ENCODE measurements at regions not wholly inside any gene's neighbourhood (a gene's known extent, or its start where the extent isn't known, plus 50 kb on each side); places are given as distances from the start of the nearest gene placed in this dataset.
"Not testable (repeated sequence)": the region's sequence is repeated elsewhere in the genome, so short reads cannot be mapped to it uniquely, and the experiment has no call there.

- Histone ChIP-seq H3K4me3 (ENCODE audit: low read depth, low read length) (no peak overlapping the region), H3K9me3 (ENCODE audit: control insufficient read depth, insufficient read depth, low read length) (peaks cover 5% of the 10 kb centered on the region), H3K36me3 (ENCODE audit: control insufficient read depth, insufficient read depth, low read length) (no peaks in the 10 kb centered on the region), H3K27me3 (ENCODE audit: control insufficient read depth, insufficient read depth, low read length) (no peaks in the 10 kb centered on the region), H3K27ac (ENCODE audit: low read depth, low read length) (no peak overlapping the region), H3K4me1 (ENCODE audit: control insufficient read depth, insufficient read depth, low read length) (peaks cover 8% of the 10 kb centered on the region; the same call in 1 of the 2 replicates), H3K9ac (ENCODE audit: low read depth, low read length) (no peak overlapping the region)
Measured at GRCh38 chr4:79201971-79202370, 123.9 kb downstream of the NAA11 start.

- H3K4me1 ChIP-seq (ENCODE audit: control insufficient read depth, insufficient read depth, low read length), result peaks cover 8% of the 10 kb centered on the region; the same call in 1 of the 2 replicates
- H3K4me3 ChIP-seq (ENCODE audit: low read depth, low read length), result no peak overlapping the region
- no peak overlapping the region for H3K9ac ChIP-seq (ENCODE audit: low read depth, low read length)
- no peak overlapping the region for H3K27ac ChIP-seq (ENCODE audit: low read depth, low read length)
- H3K36me3 ChIP-seq (ENCODE audit: control insufficient read depth, insufficient read depth, low read length), result no peaks in the 10 kb centered on the region
- H3K27me3 ChIP-seq (ENCODE audit: control insufficient read depth, insufficient read depth, low read length), result no peaks in the 10 kb centered on the region
- H3K9me3 ChIP-seq (ENCODE audit: control insufficient read depth, insufficient read depth, low read length), result no peaks in the 10 kb centered on the region
Measured at GRCh38 chr4:79199743-79200142, 126.1 kb downstream of the NAA11 start.

GRCh38 chr4:79198951-79199587 lies 126.8 kb downstream of the NAA11 start:
- Histone ChIP-seq H3K9me3 (ENCODE audit: control insufficient read depth, insufficient read depth, low read length) (no peaks in the 10 kb centered on the region), H3K27me3 (ENCODE audit: control insufficient read depth, insufficient read depth, low read length) (no peaks in the 10 kb centered on the region), H3K36me3 (ENCODE audit: control insufficient read depth, insufficient read depth, low read length) (no peaks in the 10 kb centered on the region), H3K27ac (ENCODE audit: low read depth, low read length) (no peak overlapping the region), H3K4me1 (ENCODE audit: control insufficient read depth, insufficient read depth, low read length) (peaks cover 8% of the 10 kb centered on the region; the same call in 1 of the 2 replicates), H3K4me3 (ENCODE audit: low read depth, low read length) (no peak overlapping the region), H3K9ac (ENCODE audit: low read depth, low read length) (no peak overlapping the region)

- H3K27ac ChIP-seq (ENCODE audit: low read depth, low read length), result no peak overlapping the region
Measured at GRCh38 chr4:79197275-79198009, 128.4 kb downstream of the NAA11 start.

GRCh38 chr4:79191292-79191691 lies 134.6 kb downstream of the NAA11 start:
- not testable (repeated sequence) for H3K4me3 ChIP-seq (ENCODE audit: low read depth, low read length); H3K4me1 ChIP-seq (ENCODE audit: control insufficient read depth, insufficient read depth, low read length); H3K9ac ChIP-seq (ENCODE audit: low read depth, low read length); H3K36me3 ChIP-seq (ENCODE audit: control insufficient read depth, insufficient read depth, low read length); H3K27me3 ChIP-seq (ENCODE audit: control insufficient read depth, insufficient read depth, low read length); H3K9me3 ChIP-seq (ENCODE audit: control insufficient read depth, insufficient read depth, low read length); H3K27ac ChIP-seq (ENCODE audit: low read depth, low read length)

More at GRCh38 chr4:79197275-79198009, 128.4 kb downstream of the NAA11 start:
- Histone ChIP-seq H3K36me3 (ENCODE audit: control insufficient read depth, insufficient read depth, low read length) (no peaks in the 10 kb centered on the region), H3K27me3 (ENCODE audit: control insufficient read depth, insufficient read depth, low read length) (no peaks in the 10 kb centered on the region), H3K4me3 (ENCODE audit: low read depth, low read length) (no peak overlapping the region), H3K9me3 (ENCODE audit: control insufficient read depth, insufficient read depth, low read length) (no peaks in the 10 kb centered on the region), H3K4me1 (ENCODE audit: control insufficient read depth, insufficient read depth, low read length) (peaks cover 8% of the 10 kb centered on the region; the same call in 1 of the 2 replicates), H3K9ac (ENCODE audit: low read depth, low read length) (no peak overlapping the region)

GRCh38 chr4:79185526-79186045 lies 140.3 kb downstream of the NAA11 start:
- Histone ChIP-seq H3K9ac (ENCODE audit: low read depth, low read length) (no peak overlapping the region), H3K9me3 (ENCODE audit: control insufficient read depth, insufficient read depth, low read length) (no peaks in the 10 kb centered on the region), H3K4me1 (ENCODE audit: control insufficient read depth, insufficient read depth, low read length) (peaks cover 8% of the 10 kb centered on the region; the same call in 1 of the 2 replicates), H3K27me3 (ENCODE audit: control insufficient read depth, insufficient read depth, low read length) (no peaks in the 10 kb centered on the region), H3K4me3 (ENCODE audit: low read depth, low read length) (no peak overlapping the region), H3K36me3 (ENCODE audit: control insufficient read depth, insufficient read depth, low read length) (no peaks in the 10 kb centered on the region), H3K27ac (ENCODE audit: low read depth, low read length) (no peak overlapping the region)

GRCh38 chr4:79184476-79184875 lies 141.4 kb downstream of the NAA11 start:
- H3K4me1 ChIP-seq (ENCODE audit: control insufficient read depth, insufficient read depth, low read length), result peaks cover 8% of the 10 kb centered on the region; the same call in 1 of the 2 replicates
- H3K9ac ChIP-seq (ENCODE audit: low read depth, low read length), result no peak overlapping the region
- no peak overlapping the region for H3K27ac ChIP-seq (ENCODE audit: low read depth, low read length)
- H3K4me3 ChIP-seq (ENCODE audit: low read depth, low read length), result no peak overlapping the region
- H3K27me3 ChIP-seq (ENCODE audit: control insufficient read depth, insufficient read depth, low read length), result no peaks in the 10 kb centered on the region
- H3K9me3 ChIP-seq (ENCODE audit: control insufficient read depth, insufficient read depth, low read length), result no peaks in the 10 kb centered on the region
- H3K36me3 ChIP-seq (ENCODE audit: control insufficient read depth, insufficient read depth, low read length), result no peaks in the 10 kb centered on the region

- Histone ChIP-seq H3K27ac (ENCODE audit: low read depth, low read length) (no peak overlapping the region), H3K9ac (ENCODE audit: low read depth, low read length) (no peak overlapping the region), H3K27me3 (ENCODE audit: control insufficient read depth, insufficient read depth, low read length) (no peaks in the 10 kb centered on the region), H3K9me3 (ENCODE audit: control insufficient read depth, insufficient read depth, low read length) (no peaks in the 10 kb centered on the region), H3K36me3 (ENCODE audit: control insufficient read depth, insufficient read depth, low read length) (no peaks in the 10 kb centered on the region), H3K4me1 (ENCODE audit: control insufficient read depth, insufficient read depth, low read length) (peaks cover 8% of the 10 kb centered on the region; the same call in 1 of the 2 replicates), H3K4me3 (ENCODE audit: low read depth, low read length) (no peak overlapping the region)
Measured at GRCh38 chr4:79182209-79182608, 143.7 kb downstream of the NAA11 start.

GRCh38 chr4:79181190-79181589 lies 144.7 kb downstream of the NAA11 start:
- Histone ChIP-seq H3K36me3 (ENCODE audit: control insufficient read depth, insufficient read depth, low read length) (no peaks in the 10 kb centered on the region), H3K27me3 (ENCODE audit: control insufficient read depth, insufficient read depth, low read length) (no peaks in the 10 kb centered on the region), H3K9ac (ENCODE audit: low read depth, low read length) (no peak overlapping the region), H3K4me1 (ENCODE audit: control insufficient read depth, insufficient read depth, low read length) (peaks cover 8% of the 10 kb centered on the region; the same call in 1 of the 2 replicates), H3K4me3 (ENCODE audit: low read depth, low read length) (no peak overlapping the region), H3K27ac (ENCODE audit: low read depth, low read length) (no peak overlapping the region), H3K9me3 (ENCODE audit: control insufficient read depth, insufficient read depth, low read length) (no peaks in the 10 kb centered on the region)

GRCh38 chr4:79178760-79179159 lies 147.1 kb downstream of the NAA11 start:
- Histone ChIP-seq H3K4me3 (ENCODE audit: low read depth, low read length) (no peak overlapping the region), H3K4me1 (ENCODE audit: control insufficient read depth, insufficient read depth, low read length) (no peaks in the 10 kb centered on the region), H3K36me3 (ENCODE audit: control insufficient read depth, insufficient read depth, low read length) (no peaks in the 10 kb centered on the region), H3K27me3 (ENCODE audit: control insufficient read depth, insufficient read depth, low read length) (no peaks in the 10 kb centered on the region), H3K9me3 (ENCODE audit: control insufficient read depth, insufficient read depth, low read length) (no peaks in the 10 kb centered on the region), H3K9ac (ENCODE audit: low read depth, low read length) (no peak overlapping the region), H3K27ac (ENCODE audit: low read depth, low read length) (no peak overlapping the region)

- Histone ChIP-seq H3K27me3 (ENCODE audit: control insufficient read depth, insufficient read depth, low read length) (no peaks in the 10 kb centered on the region), H3K4me1 (ENCODE audit: control insufficient read depth, insufficient read depth, low read length) (no peaks in the 10 kb centered on the region), H3K9me3 (ENCODE audit: control insufficient read depth, insufficient read depth, low read length) (no peaks in the 10 kb centered on the region), H3K27ac (ENCODE audit: low read depth, low read length) (no peak overlapping the region), H3K9ac (ENCODE audit: low read depth, low read length) (no peak overlapping the region), H3K36me3 (ENCODE audit: control insufficient read depth, insufficient read depth, low read length) (no peaks in the 10 kb centered on the region), H3K4me3 (ENCODE audit: low read depth, low read length) (no peak overlapping the region)
Measured at GRCh38 chr4:79177388-79177787, 148.5 kb downstream of the NAA11 start.

All from HUES48 (cell line).